Stomach (tissue), 8 donors: ENCODE measurements at regions not wholly inside any gene's neighbourhood (a gene's known extent, or its start where the extent isn't known, plus 50 kb on each side); places are given as distances from the start of the nearest gene placed in this dataset.

Experiments
- DNase-seq, 2 donors: peaks; one replicate each; pipeline versions ENCODE4 v3.0.0 to v3.0.0-alpha.2; 2013 to 2019
- H3K27ac ChIP-seq, 5 donors: fragments of 200-600 bp in 4 of 5; sonication (generic) in 4 of 5; one replicate each; pipeline ENCODE4 v1.5.1; 2013 to 2019; ENCODE audit warnings: mild to moderate bottlenecking in 1 of 5, moderate library complexity in 1 of 5
- H3K27me3 ChIP-seq, 3 donors: fragments of 200-600 bp; sonication (generic); one replicate each; pipeline ENCODE4 v1.5.1; 2017 to 2019; ENCODE audit warnings: mixed run types in 1 of 3
- H3K36me3 ChIP-seq, 4 donors: fragments of 200-600 bp; sonication (generic); 1 replicate in 3 of 4; 2 replicates in 1 of 4; pipeline ENCODE4 v1.5.1; 2016 to 2019
- H3K4me1 ChIP-seq, 4 donors: fragments of 200-600 bp; sonication (generic); one replicate each; pipeline ENCODE4 v1.5.1; 2016 to 2019
- H3K4me3 ChIP-seq, 4 donors: fragments of 200-600 bp; sonication (generic) in 3 of 4; one replicate each; pipeline ENCODE4 v1.5.1; 2016 to 2019; ENCODE audit warnings: mild to moderate bottlenecking in 1 of 4
- H3K9me3 ChIP-seq, 4 donors: fragments of 200-600 bp; sonication (generic); one replicate each; pipeline ENCODE4 v1.5.1; 2016 to 2019
- EP300 ChIP-seq: sonication (generic); formaldehyde crosslinking; IDR thresholded peaks from one replicate; pipeline ENCODE4 v1.6.1; 2017; ENCODE audit warnings: antibody characterized with exemption
- POLR2A ChIP-seq, 4 donors: fragments of 450-650 bp; IDR thresholded peaks; one replicate each; pipeline ENCODE4 v1.6.1; 2016; ENCODE audit warnings: antibody characterized with exemption in 4 of 4, control low read depth in 2 of 4, mild to moderate bottlenecking in 1 of 4, moderate library complexity in 1 of 4
- POLR2AphosphoS5 ChIP-seq, 3 donors: sonication (generic); formaldehyde crosslinking; IDR thresholded peaks; one replicate each; pipeline ENCODE4 v1.6.1; 2016; ENCODE audit warnings: antibody characterized with exemption in 3 of 3
- WGBS, 5 donors: extraction: QIAGEN DNeasy Blood & Tissue Kit in 3 of 5; methylation state at CpG; one replicate each; pipeline versions ENCODE4 v1.1.5 to v1.1.7; 2013 to 2018; 5-methylcytosine and 5-hydroxymethylcytosine counted together
- intact Hi-C: fragments of 100-400 bp; cut with DNase I; formaldehyde crosslinking; loops from one replicate; pipeline ENCODE4 v1.15.1; 2023; ENCODE audit warnings: low total_unique reads
- TF ChIP-seq, protein P1 (sequence below), 7 experiments: fragments of 450-650 bp in 4 of 7; fragments of 200-600 bp in 3 of 7; sonication (generic) in 3 of 7; IDR thresholded peaks; one replicate each; pipeline ENCODE4 v1.5.1; 2016 to 2019; ENCODE audit warnings: antibody characterized with exemption in 7 of 7, control low read depth in 2 of 7, mild to moderate bottlenecking in 1 of 7
- donor health status: healthy with polysubstance abuse.
- donor health status: Bipolar disorder and iron deficiency.
- donor health status: healthy.

GRCh38 chr12:68416826-68417225 is 84.7 kb upstream of the MDM1 start:
- intact Hi-C loops, result no loop called here
- no peaks in the 10 kb centered on the region for H3K9me3 ChIP-seq
- H3K4me1 ChIP-seq, result peaks cover 0 to 13% (median 11%) of the 10 kb centered on the region in 4 donors
- no peak overlapping the region for H3K27ac ChIP-seq
- no peak for TF ChIP-seq POLR2A (IDR thresholded peaks at IDR 0.05)
- TF ChIP-seq, protein P1, sequence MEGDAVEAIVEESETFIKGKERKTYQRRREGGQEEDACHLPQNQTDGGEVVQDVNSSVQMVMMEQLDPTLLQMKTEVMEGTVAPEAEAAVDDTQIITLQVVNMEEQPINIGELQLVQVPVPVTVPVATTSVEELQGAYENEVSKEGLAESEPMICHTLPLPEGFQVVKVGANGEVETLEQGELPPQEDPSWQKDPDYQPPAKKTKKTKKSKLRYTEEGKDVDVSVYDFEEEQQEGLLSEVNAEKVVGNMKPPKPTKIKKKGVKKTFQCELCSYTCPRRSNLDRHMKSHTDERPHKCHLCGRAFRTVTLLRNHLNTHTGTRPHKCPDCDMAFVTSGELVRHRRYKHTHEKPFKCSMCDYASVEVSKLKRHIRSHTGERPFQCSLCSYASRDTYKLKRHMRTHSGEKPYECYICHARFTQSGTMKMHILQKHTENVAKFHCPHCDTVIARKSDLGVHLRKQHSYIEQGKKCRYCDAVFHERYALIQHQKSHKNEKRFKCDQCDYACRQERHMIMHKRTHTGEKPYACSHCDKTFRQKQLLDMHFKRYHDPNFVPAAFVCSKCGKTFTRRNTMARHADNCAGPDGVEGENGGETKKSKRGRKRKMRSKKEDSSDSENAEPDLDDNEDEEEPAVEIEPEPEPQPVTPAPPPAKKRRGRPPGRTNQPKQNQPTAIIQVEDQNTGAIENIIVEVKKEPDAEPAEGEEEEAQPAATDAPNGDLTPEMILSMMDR (IDR thresholded peaks at IDR 0.05), result no peak
- no peak for TF ChIP-seq POLR2AphosphoS5 (IDR thresholded peaks at IDR 0.05)
- TF ChIP-seq EP300, result no peak
- WGBS, 5 donors, result 93 to 97% (median 96%) methylated on average over 5 of the region's 5 CpGs
- no peak for DNase-seq
- H3K36me3 ChIP-seq, result no peaks in the 10 kb centered on the region
- H3K4me3 ChIP-seq, result no peak overlapping the region
- H3K27me3 ChIP-seq, result no peaks in the 10 kb centered on the region

DNA sequence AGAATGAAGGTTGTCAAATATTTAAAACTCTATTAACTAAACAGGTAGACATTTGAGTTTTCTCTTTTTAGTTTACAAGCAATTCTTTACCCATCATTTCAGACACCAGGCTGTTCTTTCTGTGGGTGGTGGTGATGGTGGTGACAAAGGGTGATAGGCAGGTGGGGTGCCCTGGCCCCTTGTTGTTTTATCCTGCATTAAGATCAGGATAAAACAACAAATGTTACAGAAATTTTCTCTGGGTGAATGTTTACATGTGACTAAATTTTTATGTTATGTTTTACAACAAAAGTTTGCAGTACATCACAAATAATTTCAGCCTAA is 85.9 kb upstream of the MDM1 start:
- DNase-seq, result no peak
- Histone ChIP-seq H3K27me3 (no peaks in the 10 kb centered on the region), H3K36me3 (no peaks in the 10 kb centered on the region), H3K4me3 (no peak overlapping the region), H3K27ac (no peak overlapping the region), H3K4me1 (peaks cover 0 to 13% (median 11%) of the 10 kb centered on the region in 4 donors), H3K9me3 (no peaks in the 10 kb centered on the region)
- TF ChIP-seq POLR2A (IDR thresholded peaks at IDR 0.05), result no peak
- no peak for TF ChIP-seq POLR2AphosphoS5 (IDR thresholded peaks at IDR 0.05)
- TF ChIP-seq, protein P1 (IDR thresholded peaks at IDR 0.05), result no peak
- no peak for TF ChIP-seq EP300
- intact Hi-C loops, result no loop called here

- H3K27me3 ChIP-seq, result no peaks in the 10 kb centered on the region
- H3K36me3 ChIP-seq, result no peaks in the 10 kb centered on the region
- DNase-seq, result peak in 1 of 2 donors; percentile 53
- H3K9me3 ChIP-seq, result no peaks in the 10 kb centered on the region
- TF ChIP-seq, protein P1 (IDR thresholded peaks at IDR 0.05), result no peak
- TF ChIP-seq POLR2AphosphoS5 (IDR thresholded peaks at IDR 0.05), result peak in 1 of 3 donors; percentile 65
- TF ChIP-seq POLR2A (IDR thresholded peaks at IDR 0.05), result no peak
- peaks cover 0 to 13% (median 11%) of the 10 kb centered on the region in 4 donors for H3K4me1 ChIP-seq
- H3K27ac ChIP-seq, result peak overlapping the region; percentile 17 to 67 (median 30)
- 43 to 62% (median 55%) methylated on average over 11 of the region's 11 CpGs for WGBS, 5 donors
- intact Hi-C loops, result no loop called here
- no peak overlapping the region for H3K4me3 ChIP-seq
Measured at GRCh38 chr12:68420225-68421010, 88.3 kb upstream of the MDM1 start.

- intact Hi-C loops, result no loop called here
Measured at GRCh38 chr12:68422159-68422558, 90.0 kb upstream of the MDM1 start.

More at GRCh38 chr12:68422159-68422558, 90.0 kb upstream of the MDM1 start:
- 83 to 91% (median 86%) methylated on average over 3 of the region's 3 CpGs for WGBS, 5 donors
- Histone ChIP-seq H3K36me3 (no peaks in the 10 kb centered on the region), H3K4me1 (peaks cover 0 to 13% (median 11%) of the 10 kb centered on the region in 4 donors), H3K27me3 (no peaks in the 10 kb centered on the region), H3K9me3 (no peaks in the 10 kb centered on the region), H3K27ac (no peak overlapping the region), H3K4me3 (no peak overlapping the region)
- TF ChIP-seq POLR2AphosphoS5 (IDR thresholded peaks at IDR 0.05), result no peak
- TF ChIP-seq EP300, result no peak
- no peak for TF ChIP-seq POLR2A (IDR thresholded peaks at IDR 0.05)
- TF ChIP-seq, protein P1 (IDR thresholded peaks at IDR 0.05), result no peak
- DNase-seq, result no peak
